KMS-11 (cell line): ENCODE measurements at regions not wholly inside any gene's neighbourhood (a gene's known extent, or its start where the extent isn't known, plus 50 kb on each side); places are given as distances from the start of the nearest gene placed in this dataset.

Experiments used
- H2AFZ ChIP-seq: fragments of 200-600 bp; sonication (generic); 2 replicates; pipeline ENCODE4 v1.6.1; 2016; ENCODE audit warnings: antibody characterized with exemption, mixed run types, low read depth
- H3K27ac ChIP-seq: fragments of 200-600 bp; sonication (generic); 2 replicates; pipeline ENCODE4 v1.6.1; 2016; ENCODE audit warnings: mild to moderate bottlenecking, mixed run types
- H3K27me3 ChIP-seq: fragments of 200-600 bp; sonication (generic); 2 replicates; pipeline ENCODE4 v1.6.1; 2017; ENCODE audit warnings: mild to moderate bottlenecking, low read depth, mixed run types, moderate library complexity; ENCODE audit not compliant: insufficient read depth
- H3K36me3 ChIP-seq: fragments of 200-600 bp; sonication (generic); 2 replicates; pipeline ENCODE4 v1.6.1; 2017; ENCODE audit warnings: mild to moderate bottlenecking, mixed run types; ENCODE audit not compliant: insufficient read depth
- H3K4me1 ChIP-seq: fragments of 200-600 bp; sonication (generic); 2 replicates; pipeline ENCODE4 v1.6.1; 2016; ENCODE audit warnings: mild to moderate bottlenecking, low read depth, mixed run types; ENCODE audit not compliant: poor library complexity, severe bottlenecking
- H3K4me2 ChIP-seq: fragments of 200-600 bp; sonication (generic); 2 replicates; pipeline ENCODE4 v1.7.0; 2016; ENCODE audit warnings: mild to moderate bottlenecking, mixed run types
- H3K4me3 ChIP-seq: fragments of 200-600 bp; sonication (generic); IDR thresholded peaks from 2 replicates; pipeline ENCODE4 v1.6.1; 2017; ENCODE audit warnings: low read depth, low read length, mixed read lengths; ENCODE audit not compliant: insufficient read depth
- H3K79me2 ChIP-seq: fragments of 200-600 bp; sonication (generic); 2 replicates; pipeline ENCODE4 v1.6.1; 2016; ENCODE audit warnings: low read depth, mixed run types; ENCODE audit not compliant: insufficient read depth
- H3K9ac ChIP-seq: fragments of 200-600 bp; sonication (generic); 2 replicates; pipeline ENCODE4 v1.6.1; 2016; ENCODE audit warnings: mild to moderate bottlenecking, mixed run types
- H4K20me1 ChIP-seq: fragments of 200-600 bp; sonication (generic); 2 replicates; pipeline ENCODE4 v1.6.1; 2016; ENCODE audit warnings: mild to moderate bottlenecking, mixed run types; ENCODE audit not compliant: insufficient read depth
- CTCF ChIP-seq: fragments of 200-600 bp; sonication (generic); conservative IDR thresholded peaks from 2 replicates; pipeline ENCODE4 v1.6.1; 2017; ENCODE audit warnings: low read depth, mild to moderate bottlenecking, antibody characterized with exemption, low read length, moderate library complexity, mixed read lengths

- Histone ChIP-seq H3K4me1 (no peaks in the 10 kb centered on the region), H3K79me2 (no peaks in the 10 kb centered on the region), H3K27ac (no peak overlapping the region), H4K20me1 (no peaks in the 10 kb centered on the region), H3K36me3 (no peaks in the 10 kb centered on the region), H3K4me3 (no peak overlapping the region), H3K4me2 (no peak overlapping the region), H3K27me3 (no peaks in the 10 kb centered on the region), H2AFZ (no peak overlapping the region), H3K9ac (no peak overlapping the region)
- TF ChIP-seq CTCF = no peak
These were observed 802.6 kb downstream of the PDHA2 start for GRCh38 chr4:96642490-96642889.

GRCh38 chr4:96646146-96646545 lies 806.3 kb downstream of the PDHA2 start:
- Histone ChIP-seq H3K4me1 (no peaks in the 10 kb centered on the region), H3K4me2 (no peak overlapping the region), H3K36me3 (no peaks in the 10 kb centered on the region), H3K27ac (no peak overlapping the region), H3K27me3 (no peaks in the 10 kb centered on the region), H4K20me1 (no peaks in the 10 kb centered on the region), H3K9ac (no peak overlapping the region), H3K4me3 (no peak overlapping the region), H3K79me2 (no peaks in the 10 kb centered on the region), H2AFZ (no peak overlapping the region)
- TF ChIP-seq CTCF = no peak

GRCh38 chr4:96649536-96649935 lies 809.6 kb downstream of the PDHA2 start:
- TF ChIP-seq CTCF = no peak
- H3K79me2 ChIP-seq = no peaks in the 10 kb centered on the region
- H3K9ac ChIP-seq = no peak overlapping the region
- no peak overlapping the region for H3K27ac ChIP-seq
- H3K4me1 ChIP-seq = no peaks in the 10 kb centered on the region
- no peak overlapping the region for H3K4me3 ChIP-seq
- no peak overlapping the region for H2AFZ ChIP-seq
- H3K27me3 ChIP-seq = no peaks in the 10 kb centered on the region
- no peaks in the 10 kb centered on the region for H4K20me1 ChIP-seq
- no peaks in the 10 kb centered on the region for H3K36me3 ChIP-seq
- H3K4me2 ChIP-seq = no peak overlapping the region

GRCh38 chr4:96652158-96652557 lies 812.3 kb downstream of the PDHA2 start:
- Histone ChIP-seq H3K36me3 (no peaks in the 10 kb centered on the region), H2AFZ (no peak overlapping the region), H3K9ac (no peak overlapping the region), H4K20me1 (no peaks in the 10 kb centered on the region), H3K27ac (no peak overlapping the region), H3K4me1 (no peaks in the 10 kb centered on the region), H3K27me3 (no peaks in the 10 kb centered on the region), H3K4me3 (no peak overlapping the region), H3K79me2 (no peaks in the 10 kb centered on the region), H3K4me2 (no peak overlapping the region)
- no peak for TF ChIP-seq CTCF

GRCh38 chr4:96652821-96653220 lies 812.9 kb downstream of the PDHA2 start:
- Histone ChIP-seq H2AFZ (no peak overlapping the region), H3K79me2 (no peaks in the 10 kb centered on the region), H3K9ac (no peak overlapping the region), H3K27ac (no peak overlapping the region), H3K4me1 (no peaks in the 10 kb centered on the region), H3K4me3 (no peak overlapping the region), H3K27me3 (no peaks in the 10 kb centered on the region), H4K20me1 (no peaks in the 10 kb centered on the region), H3K4me2 (no peak overlapping the region), H3K36me3 (no peaks in the 10 kb centered on the region)
- no peak for TF ChIP-seq CTCF
